Nucleus accumbens (tissue), 56 donors: ENCODE measurements at regions not wholly inside any gene's neighbourhood (a gene's known extent, or its start where the extent isn't known, plus 50 kb on each side); places are given as distances from the start of the nearest gene placed in this dataset.

Experiments used
- DNase-seq, 56 donors: peaks; one replicate each; lab custom pipeline; 2025; lab: John Stamatoyannopoulos, UW

DNA sequence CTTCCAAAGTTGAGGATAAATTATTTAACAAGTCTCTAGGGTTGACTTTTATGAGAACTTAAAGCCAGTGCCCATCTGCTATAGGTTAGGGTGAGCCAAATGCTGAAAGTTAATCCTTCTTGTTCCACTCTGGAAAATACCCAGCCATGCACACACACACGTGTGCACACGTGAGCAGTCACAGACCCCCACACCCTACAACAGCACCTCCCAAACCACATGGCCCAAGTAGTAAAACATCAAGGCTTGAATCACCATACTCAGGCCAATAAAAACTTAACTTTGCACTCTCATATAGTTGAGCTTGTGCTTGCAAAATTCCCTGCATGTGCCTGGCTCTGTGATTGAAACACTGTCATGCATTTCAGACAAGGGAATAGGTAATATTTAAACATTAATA lies 467.6 kb downstream of the ARHGEF28 start:
- DNase-seq: no peak

DNA sequence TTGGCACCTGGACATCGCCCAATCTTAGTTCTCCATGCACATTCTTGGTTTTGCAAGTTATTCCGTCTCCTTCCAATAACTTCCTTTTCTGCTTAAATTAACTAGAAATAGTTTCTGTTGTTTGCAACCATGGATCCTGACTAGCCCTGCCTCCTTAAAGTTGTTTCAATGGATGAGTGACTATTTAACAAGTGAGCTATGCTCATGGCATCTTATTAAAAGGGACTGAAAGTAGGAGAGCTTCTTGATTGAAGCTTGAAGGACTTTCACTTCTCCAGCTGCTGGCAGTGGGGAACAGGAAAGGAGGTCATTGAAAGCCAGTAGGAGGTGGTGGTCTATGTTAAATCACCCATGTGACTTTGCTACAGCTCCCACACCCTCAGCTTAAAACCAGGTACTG lies 466.8 kb downstream of the ARHGEF28 start:
- DNase-seq: no peak

DNA sequence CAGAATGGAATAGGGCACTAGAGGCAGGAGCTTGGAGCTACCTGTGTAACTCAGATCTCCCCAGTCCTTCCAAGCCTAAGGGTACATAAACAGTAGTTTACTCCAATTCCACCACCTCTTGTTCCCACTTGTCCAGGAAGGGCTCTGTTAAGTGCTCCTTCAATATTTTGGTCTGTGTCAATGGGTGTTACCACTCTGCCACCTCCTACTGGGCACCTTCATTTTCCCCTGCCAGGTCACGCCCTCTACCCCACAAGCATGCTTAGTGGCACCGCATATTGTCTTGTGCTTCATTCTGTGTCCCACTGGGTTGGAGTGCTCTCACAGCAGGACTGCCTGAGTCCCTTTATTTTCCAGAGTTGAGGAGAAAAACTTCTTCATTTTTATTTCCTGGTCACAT lies 459.8 kb downstream of the ARHGEF28 start:
- no peak for DNase-seq

DNA sequence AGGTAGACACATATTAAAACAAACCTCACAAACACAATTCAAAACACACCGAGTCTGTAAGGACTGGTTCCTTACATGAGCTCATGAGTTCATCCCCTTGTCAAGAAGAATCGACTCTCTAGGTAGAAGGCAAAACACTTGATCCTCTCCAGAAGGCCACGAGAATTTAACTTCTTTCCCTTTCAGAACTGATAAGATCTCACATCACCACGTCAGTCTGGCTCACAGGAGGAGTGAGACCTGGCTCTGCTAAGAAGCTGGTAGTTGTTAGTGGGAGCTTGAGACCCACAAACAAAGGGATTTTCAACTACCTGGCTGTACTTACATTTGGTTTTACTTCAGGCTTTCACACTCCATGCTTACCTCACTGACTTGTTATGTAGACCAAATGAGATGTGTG lies 459.2 kb downstream of the ARHGEF28 start:
- DNase-seq: no peak

DNA sequence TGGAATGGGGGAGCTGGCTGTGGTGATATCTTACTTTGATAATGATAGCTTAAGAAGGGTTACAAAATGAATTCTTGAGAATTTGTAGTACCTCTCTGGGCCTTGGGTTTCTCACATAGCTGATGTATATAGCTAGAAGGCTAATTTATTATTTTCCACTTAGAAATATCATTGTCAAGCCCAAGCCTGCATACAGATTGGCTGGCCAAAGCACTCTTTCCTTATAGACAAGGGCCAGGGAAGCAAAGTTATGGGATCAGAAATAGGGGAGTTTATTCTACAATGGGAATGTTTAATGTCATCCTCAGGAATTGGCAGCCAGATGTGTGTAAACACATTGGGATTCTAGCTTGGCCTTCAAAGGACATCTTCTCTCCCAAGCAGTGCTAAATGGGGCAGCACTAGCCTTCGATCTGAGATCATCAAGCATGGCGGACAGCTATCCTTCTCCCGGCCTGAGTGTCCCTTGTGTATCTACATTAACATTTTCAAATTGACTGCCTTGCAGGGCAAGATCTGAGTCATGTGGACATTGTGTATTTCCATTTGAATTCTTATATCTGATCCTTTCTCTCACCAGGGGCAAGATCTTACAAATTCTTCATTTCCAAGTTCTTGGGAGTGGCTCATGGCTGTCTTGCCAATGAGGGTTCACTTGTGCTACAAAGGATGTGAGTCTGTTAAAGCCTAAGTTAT lies 457.2 kb downstream of the ARHGEF28 start:
- DNase-seq: no peak

DNA sequence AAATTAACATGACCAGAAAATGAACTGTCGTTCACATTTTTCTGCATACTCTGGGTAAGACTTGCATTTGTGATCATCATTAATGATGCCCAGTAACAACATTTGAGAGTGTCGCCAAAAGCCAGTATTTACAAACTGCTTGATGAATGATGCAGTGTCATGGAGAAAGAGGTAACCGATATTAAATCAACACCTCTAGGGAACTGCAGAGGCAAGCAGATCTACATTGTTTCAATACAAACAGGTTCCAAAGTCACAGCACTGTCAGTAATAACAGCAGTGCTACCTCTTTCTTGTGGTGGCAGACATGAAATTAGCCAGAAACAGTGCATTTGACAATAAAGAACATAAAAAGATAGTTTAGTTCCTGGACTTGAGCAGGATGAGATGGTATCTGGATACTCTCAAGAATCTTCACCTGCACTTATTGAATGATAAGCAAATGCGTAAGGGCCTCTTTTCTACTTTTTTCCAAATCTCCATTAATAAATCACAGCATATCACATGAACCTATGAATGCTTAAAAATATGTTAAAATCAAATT lies 456.6 kb downstream of the ARHGEF28 start:
- DNase-seq: no peak

DNA sequence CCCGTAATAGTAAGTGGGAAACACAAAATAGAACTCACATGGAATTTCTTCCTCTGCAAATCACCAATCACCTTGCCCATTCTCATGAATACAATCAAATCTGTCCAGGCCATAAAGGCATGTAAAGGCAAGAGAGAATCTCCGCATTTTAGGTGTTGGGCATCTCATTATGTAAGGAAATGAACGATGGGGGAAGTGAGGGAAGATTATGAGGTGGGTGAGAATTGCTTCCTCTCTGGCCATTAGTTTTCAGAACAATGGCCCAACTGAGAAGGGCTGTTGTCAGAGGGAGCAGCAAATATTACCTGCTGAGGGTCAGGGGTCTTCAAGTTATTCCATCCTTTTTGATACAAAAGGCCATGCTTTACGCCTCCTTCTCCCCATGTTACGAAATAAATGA lies 455.1 kb downstream of the ARHGEF28 start:
- no peak for DNase-seq

DNA sequence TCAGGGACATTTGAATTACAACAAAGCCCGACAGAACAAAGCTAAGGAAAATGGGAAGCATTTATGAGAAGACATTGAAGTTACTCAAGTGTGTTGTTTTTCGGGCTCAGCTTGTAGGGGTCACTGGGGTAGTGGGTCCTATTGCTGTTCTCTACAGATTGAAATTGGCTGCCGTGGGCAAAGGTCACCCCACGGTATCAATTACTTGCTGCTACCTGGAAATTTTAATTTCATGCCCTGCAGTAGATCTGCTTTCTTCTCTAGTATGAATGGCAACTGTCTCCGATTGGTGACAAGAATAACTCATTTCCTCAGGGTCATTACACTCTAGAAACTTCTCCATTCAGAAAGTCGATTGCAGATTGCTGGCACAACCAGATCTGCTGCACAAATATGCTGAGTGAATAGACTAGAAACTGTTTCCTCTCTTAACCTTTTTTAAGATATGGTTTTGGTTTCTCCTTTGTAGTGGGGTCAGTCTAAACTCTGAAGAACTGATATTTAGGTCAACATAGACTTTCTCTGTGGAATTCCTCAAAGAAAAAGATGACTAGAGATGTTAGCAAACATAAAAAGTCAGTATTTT lies 454.1 kb downstream of the ARHGEF28 start:
- DNase-seq: no peak

DNA sequence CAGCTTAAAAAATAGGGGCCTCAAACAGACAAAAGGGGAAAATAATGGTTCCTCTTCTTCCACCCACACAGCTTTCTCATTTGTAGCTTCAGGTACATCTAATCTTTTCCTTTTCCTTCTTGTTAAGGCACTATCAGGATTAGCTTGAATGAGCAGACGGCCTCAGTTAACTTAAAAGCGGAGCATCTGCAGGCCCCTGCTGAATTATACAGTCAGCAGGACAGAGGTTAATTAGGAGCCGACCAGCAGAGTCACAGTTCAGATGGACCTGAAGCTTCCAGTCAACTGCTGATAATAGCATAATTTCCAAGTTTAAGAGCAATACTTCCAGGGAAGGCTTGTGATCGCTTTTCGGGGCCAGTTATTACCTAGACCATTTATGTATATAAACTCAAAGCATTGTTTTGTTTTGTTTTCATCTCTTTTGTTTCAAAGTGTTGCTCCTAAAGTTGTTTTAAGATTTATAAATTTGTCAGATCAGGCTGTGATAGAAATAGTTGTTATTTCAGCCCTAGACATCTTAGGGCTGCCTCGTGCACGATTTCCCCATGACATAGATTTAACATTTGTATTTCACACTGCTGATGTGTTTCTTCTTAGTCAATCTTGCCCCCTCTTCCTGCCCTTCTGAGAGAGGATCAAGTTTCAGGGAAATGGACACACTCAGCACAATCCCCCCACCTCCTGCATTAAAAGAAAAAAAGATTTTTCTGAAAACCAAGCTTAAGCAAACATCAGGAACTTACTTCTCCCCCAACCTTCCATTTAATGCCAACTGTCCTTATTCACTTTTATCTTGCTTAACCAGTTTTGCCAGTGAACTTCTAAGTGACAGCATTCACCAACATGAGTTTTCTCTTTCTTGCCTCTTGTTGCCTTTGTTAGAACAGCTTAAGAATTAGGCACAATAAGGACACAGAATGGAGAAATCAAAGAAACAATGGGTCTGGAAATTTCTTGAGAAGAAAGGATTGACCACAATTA lies 449.8 kb downstream of the ARHGEF28 start:
- DNase-seq: no peak

DNA sequence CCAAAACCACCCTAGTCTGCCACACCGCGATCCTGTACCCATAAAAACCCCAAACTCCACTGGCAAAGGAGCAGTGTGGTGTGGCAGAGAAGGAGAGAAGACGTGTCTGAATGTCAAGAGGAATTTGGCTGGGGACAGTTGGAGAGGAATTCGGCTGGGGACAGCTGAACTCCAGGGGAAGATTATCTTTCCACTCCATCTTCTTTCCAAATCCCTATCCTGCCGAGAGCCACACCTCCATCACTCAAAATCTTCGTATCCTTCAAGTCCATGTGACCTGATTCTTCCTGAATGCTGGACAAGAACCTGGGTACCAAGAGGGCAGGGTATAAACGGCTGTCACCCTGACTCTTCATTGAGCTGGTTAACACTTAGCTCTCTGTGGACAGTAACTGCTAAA lies 448.1 kb downstream of the ARHGEF28 start:
- no peak for DNase-seq

DNA sequence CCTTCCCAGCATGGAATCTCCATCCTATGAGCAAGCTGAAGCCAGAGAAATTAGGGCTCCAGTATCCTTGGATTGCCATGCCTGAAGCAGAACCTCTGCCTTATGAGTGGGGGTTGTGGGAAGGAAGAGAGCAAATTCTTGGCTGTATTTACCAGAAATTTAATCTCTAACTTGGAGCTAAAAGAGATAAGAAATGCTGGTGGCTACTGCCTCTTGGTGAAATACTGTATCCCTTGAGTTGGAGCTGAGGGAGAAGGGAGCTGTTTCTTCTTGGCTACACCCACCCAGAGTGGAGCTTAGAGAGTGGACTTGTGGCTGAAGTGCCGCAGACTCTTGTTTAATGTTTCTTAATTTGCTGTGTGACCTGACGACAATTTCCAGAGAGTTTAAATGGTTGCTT lies 447.3 kb downstream of the ARHGEF28 start:
- DNase-seq: no peak

DNA sequence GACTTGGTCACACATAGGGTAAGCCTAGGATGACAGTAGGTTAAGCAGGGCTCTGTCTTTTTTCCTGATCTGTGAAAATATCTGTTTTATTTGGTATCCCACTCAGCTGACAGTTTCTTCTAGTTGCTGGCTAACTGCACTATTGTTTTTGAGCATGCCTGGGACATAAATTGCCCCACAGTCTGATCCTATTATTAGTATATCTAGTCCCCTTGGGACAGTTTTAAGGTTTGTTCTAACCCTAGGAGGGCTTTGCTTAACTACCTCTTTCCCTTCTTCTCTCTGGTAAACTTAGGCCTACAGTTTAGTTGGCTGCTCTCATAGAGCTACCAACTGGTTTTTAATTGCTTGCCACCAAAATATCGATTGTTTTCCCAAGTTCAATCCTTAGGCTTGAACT lies 446.6 kb downstream of the ARHGEF28 start:
- DNase-seq: no peak

DNA sequence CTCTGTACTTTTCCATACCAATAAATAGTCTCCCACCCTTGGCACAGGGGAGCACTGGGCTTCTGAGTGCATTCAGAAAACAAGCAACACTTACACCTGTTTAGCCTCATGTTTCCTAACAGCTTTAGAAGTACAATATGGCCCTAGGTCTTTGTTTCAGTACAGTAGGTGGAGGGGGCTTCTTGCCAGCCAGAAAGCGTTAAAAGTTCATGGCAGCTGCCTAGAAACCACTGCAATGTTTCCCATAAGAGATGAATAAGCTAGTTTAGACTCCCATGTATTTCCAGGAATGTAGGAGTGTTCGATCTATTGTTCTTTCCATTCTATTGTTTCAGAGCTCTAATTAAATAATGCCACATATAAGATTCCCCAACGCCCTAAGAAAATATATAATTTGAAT lies 444.8 kb downstream of the ARHGEF28 start:
- DNase-seq: no peak

DNA sequence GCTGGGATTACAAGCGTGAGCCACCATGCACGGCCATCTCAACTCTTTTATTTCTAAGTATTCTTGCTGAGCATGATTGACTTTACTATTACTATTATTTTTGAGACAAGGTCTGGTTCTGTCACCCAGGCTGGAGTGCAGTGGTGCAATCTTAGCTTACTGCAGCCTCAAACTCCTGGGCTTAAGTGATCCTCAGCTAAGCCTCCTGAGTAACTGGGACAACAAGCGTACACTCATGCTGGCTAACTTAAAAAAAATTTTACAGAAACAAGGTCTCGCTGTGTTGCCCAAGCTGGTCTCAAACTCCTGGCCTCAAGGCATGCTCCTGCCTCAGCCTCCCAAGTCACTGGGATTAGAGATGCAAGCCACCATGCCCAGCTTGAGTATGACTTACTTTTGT lies 443.7 kb downstream of the ARHGEF28 start:
- DNase-seq: no peak

DNA sequence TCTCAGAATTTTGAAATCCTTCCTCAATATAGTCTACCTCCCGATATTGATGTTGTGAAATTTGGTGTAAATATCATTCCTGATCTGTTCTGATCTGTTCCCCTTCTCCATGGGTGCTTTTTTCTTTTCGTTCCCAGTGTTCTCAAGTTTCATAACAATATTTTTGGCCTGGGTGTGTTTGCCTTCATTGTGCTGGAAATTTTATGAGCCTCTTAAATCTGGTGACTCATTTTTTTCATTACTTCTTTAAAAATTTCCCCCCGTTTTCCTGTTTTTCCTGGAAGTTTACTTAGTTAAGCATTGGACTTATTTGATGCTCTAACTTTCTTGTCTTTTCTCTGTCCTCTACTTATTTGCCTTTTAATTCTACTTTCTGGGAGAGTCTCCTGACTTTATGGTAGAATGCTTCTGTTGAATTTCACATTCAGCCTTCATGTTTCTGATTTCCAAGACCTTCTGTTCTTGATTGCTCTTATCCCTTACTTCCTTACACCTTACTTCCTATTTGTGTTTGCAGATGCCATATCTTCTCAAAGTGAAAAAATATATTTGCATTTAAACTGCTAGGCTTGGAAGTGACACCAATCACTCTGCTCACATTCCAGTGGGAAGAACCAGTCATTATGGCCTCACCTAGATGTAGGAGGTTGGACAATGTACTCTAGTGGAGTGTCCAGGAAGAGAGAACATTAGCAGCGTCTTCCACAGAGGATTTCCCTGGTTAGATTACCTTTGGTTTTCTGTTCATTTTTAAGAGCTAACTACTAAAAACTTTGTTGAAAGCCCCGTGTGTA lies 441.9 kb downstream of the ARHGEF28 start:
- no peak for DNase-seq

DNA sequence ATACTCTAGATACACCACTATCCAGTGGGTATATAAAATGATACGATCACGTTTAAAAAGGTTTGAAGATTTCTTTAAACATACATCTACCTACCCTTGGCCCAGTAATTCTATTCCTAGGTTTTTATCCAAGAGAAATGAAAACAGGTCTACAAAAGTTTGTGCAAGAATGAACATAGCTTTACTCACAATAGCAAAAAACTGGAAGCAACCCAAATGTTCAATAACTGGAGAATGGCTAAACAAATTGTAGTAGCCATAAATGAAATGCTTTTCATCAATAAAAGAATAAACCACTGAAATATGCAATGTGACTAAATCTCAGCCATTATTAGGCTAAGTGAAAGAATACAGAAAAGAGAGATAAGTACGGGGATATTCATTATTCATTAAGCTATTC lies 438.9 kb downstream of the ARHGEF28 start:
- no peak for DNase-seq

DNA sequence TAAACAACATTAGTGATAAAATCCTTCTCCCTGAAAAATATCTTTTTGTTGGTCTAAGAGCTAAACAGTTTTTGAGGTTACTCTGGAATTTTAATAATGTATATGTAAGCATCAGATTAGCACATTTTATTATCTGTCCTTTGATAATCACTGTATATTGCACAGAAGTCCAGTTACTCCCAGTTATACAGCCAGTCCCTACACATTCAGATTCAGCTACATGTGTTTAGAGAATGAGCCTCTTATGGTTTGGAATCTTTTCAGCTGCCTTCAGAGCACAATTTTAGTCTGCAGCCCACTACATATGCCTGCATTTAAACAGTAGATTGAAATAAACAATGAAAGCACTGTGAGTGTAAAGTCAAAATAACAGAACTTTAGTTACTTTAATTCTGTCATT lies 438.2 kb downstream of the ARHGEF28 start:
- DNase-seq: no peak

DNA sequence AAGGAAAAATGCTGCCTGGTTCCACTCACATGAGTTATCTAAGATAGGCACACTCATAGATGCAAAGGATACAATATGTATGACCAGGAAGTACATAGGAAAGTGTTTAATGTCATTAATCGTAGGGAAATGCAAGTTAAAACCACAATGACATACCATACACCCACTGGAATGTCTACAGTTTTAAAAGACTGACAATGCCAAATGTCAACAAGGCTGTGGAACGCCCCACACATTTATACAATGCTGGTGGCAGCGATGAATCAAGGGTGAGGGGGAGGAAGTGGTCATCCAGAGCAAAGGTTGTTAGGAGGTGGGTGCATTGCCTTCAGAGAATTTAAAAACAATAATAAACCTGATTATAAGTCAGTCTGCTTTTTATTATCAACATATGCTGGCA lies 437.8 kb downstream of the ARHGEF28 start:
- DNase-seq: no peak

DNA sequence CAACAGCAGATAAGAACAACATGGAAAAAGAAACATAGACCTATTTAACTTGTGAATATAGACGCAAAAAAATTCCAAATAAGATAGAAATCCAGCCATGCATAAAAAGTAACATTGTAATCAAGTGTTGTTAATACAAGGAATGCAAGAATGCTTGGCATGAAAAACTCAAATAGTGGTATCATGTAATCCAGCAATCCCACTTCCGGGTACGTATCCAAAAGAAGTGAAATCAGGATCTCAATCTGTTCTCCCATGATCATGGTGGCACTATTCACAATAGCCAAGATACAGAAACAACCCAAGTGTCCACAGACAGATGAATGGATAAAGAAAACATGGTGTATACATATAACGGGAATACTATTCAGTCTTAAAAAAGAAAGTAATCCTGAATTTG lies 437.4 kb downstream of the ARHGEF28 start:
- DNase-seq: no peak

DNA sequence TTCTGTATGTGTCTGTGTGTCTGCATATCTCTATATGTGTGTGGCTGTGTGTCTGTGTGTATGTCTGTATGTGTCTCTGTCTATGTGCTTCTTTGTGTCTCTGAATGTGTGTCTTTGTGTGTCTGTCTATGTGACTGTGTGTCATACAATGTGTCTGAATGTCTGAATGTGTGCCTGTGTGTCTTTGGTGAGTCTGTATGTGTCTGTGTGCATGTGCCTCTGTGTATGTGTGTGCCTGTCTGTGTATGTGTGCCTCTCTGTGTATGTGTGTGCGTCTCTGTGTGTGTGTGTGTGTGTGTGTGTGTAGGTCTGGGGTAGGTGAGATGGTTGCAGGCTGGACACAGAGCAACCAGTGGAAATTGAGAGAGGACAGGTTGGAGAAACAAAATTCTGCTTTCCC lies 435.3 kb downstream of the ARHGEF28 start:
- DNase-seq: no peak
